ENCODE measurements at regions not wholly inside any gene's neighbourhood (a gene's known extent, or its start where the extent isn't known, plus 50 kb on each side); places are given as distances from the start of the nearest gene placed in this dataset.
A peak's percentile ranks its signal among the peaks of the same experiment; 100 is the strongest.

- no peak for DNase-seq (ENCODE audit: low read depth in 2 of 2)
These were observed 58.9 kb upstream of the RREB1 start for GRCh38 chr6:7048894-7049293.

GRCh38 chr6:7050004-7050403 is 57.8 kb upstream of the RREB1 start:
- DNase-seq (ENCODE audit: low read depth in 2 of 2): no peak

DNA sequence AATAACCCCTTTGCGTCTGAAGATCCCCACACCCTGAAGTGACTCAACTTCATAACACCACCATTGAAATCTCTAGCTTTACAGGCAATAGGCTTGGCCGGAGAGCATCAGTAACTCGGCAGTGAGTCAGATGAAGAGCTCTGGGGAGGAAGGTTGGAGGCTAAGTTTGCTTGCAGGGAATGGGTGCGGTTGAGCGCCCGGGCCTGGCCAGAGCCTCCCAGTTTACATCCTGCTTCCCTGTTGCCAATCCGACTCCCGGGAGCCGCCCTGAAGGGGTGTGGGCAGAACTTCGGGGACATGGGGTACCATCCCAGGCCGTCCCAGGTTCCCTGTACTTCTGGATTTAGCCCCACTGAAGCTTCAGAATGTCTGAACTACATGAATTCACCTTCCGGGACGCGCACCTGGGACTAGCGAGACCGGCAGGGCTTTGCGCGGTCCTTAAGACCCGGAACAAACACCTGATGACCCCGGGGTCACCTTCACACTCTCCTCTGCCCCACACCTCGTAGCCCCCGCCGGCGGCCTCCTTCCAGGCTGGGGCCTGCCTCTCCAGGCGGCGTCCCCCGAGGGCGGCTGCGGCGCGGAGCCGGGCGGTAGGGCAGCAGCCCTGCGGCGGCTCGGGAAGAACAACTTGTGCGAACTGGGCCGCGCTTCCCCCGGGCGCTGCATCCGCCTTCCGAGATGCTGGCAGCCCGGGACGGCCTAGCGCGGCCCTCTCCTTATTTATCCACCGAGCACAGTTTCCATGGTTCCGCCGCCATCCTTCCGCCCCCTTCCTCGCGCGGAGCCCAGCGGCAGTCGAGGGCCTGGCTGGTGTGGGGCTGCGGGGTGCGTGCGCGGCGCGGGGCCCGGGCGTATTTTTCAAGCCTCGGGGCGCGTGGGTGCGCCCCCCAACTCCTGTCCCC is 56.6 kb upstream of the RREB1 start:
- peak; percentile 25 to 61 for DNase-seq (ENCODE audit: low read depth in 2 of 2)

GRCh38 chr6:7051780-7052442 is 55.9 kb upstream of the RREB1 start:
- peak; percentile 24 to 33 for DNase-seq (ENCODE audit: low read depth in 2 of 2)

DNA sequence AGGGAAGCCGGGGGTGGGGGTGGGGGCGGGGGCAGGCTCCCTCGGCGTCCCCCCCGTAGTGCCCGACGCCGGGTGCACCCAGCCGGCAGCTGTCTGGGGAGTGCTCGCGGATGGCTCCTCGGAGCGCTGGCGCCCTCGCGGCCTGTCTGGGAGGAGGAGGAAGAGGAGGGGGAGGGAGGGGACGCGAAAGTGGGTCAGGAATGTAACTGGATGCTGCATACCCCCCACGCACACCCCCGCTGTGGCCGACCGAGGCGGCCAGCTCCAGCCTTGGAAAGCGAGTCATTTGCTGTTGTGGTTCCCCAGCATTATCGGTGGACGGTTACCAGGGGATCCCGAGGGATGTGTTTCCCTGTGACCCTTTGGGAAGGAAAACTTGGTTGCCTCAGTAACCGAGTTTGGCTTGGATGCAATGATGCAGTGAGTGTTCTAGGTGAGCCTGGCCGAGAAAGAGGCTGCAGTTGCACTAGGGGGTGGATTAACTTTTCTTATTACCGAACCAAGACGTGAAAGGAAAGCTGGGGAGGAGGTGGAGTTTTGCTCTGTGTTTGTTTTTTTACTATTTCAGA is 55.2 kb upstream of the RREB1 start:
- peak; percentile 10 to 24 for DNase-seq (ENCODE audit: low read depth in 2 of 2)

GRCh38 chr6:7053125-7053774 is 54.5 kb upstream of the RREB1 start:
- no peak for DNase-seq (ENCODE audit: low read depth in 2 of 2)
